Natural killer cell (primary cell): ENCODE measurements at regions not wholly inside any gene's neighbourhood (a gene's known extent, or its start where the extent isn't known, plus 50 kb on each side); places are given as distances from the start of the nearest gene placed in this dataset.

Experiments used
- ATAC-seq, 3 donors: fragments of 150-1000 bp in 2 of 3; fragments of 200-7000 bp in 1 of 3; cut with Tn5 transposase; 1 replicate in 1 of 3; 2 replicates in 2 of 3; pipeline ENCODE4 v1.10.0; 2021; ENCODE audit warnings: mild to moderate bottlenecking in 2 of 3, moderate library complexity in 2 of 3
- DNase-seq, 2 donors: peaks; one replicate each; pipeline versions ENCODE4 v3.0.0 to v3.0.0-alpha.2; 2013 to 2021; ENCODE audit warnings: mixed read lengths in 1 of 2
- H3K27ac ChIP-seq: one replicate; pipeline ENCODE4 v1.5.1; 2013; ENCODE audit warnings: mild to moderate bottlenecking, low read length
- H3K27me3 ChIP-seq: one replicate; pipeline ENCODE4 v1.6.1; 2013; ENCODE audit warnings: low read length; ENCODE audit not compliant: control insufficient read depth, insufficient read depth
- H3K36me3 ChIP-seq: one replicate; pipeline ENCODE4 v1.6.1; 2013; ENCODE audit warnings: low read length; ENCODE audit not compliant: control insufficient read depth, insufficient read depth
- H3K4me1 ChIP-seq: one replicate; pipeline ENCODE4 v1.6.1; 2013; ENCODE audit warnings: low read length; ENCODE audit not compliant: control insufficient read depth, insufficient read depth
- H3K4me3 ChIP-seq: one replicate; pipeline ENCODE4 v1.5.1; 2013; ENCODE audit warnings: low read length
- H3K9me3 ChIP-seq: one replicate; pipeline ENCODE4 v1.6.1; 2013; ENCODE audit warnings: low read length; ENCODE audit not compliant: control insufficient read depth, insufficient read depth
- H3K27ac Mint-ChIP-seq, 2 donors: one replicate each; pipeline ENCODE4 v1.8.0; 2022; ENCODE audit warnings: mild to moderate bottlenecking in 2 of 2, mixed read lengths in 2 of 2, moderate library complexity in 1 of 2
- H3K27me3 Mint-ChIP-seq, 2 donors: one replicate each; pipeline ENCODE4 v1.8.0; 2022; ENCODE audit warnings: low read depth in 2 of 2, mixed read lengths in 2 of 2
- H3K36me3 Mint-ChIP-seq: one replicate; pipeline ENCODE4 v1.8.0; 2022; ENCODE audit warnings: mixed read lengths
- H3K4me1 Mint-ChIP-seq, 2 donors: one replicate each; pipeline ENCODE4 v1.8.0; 2022; ENCODE audit warnings: mixed read lengths in 2 of 2
- H3K4me3 Mint-ChIP-seq: one replicate; pipeline ENCODE4 v1.8.0; 2022; ENCODE audit warnings: mild to moderate bottlenecking, moderate library complexity, mixed read lengths
- H3K9me3 Mint-ChIP-seq, 2 donors: one replicate each; pipeline ENCODE4 v1.8.0; 2022; ENCODE audit warnings: mixed read lengths in 2 of 2
- WGBS: methylation state at CpG from one replicate; pipeline ENCODE4 v1.1.7; 2013; ENCODE audit warnings: missing lambda C conversion rate; ENCODE audit not compliant: insufficient coverage; 5-methylcytosine and 5-hydroxymethylcytosine counted together
- intact Hi-C: fragments of 100-400 bp; cut with micrococcal nuclease; formaldehyde crosslinking; loops from one replicate; pipeline ENCODE4 v1.14.2; 2022
- TF ChIP-seq, protein P1 (sequence below): fragments of 200-600 bp; IDR thresholded peaks from one replicate; pipeline ENCODE4 v1.8.0; 2022; ENCODE audit warnings: antibody characterized with exemption

- Histone ChIP-seq H3K36me3 (no peaks in the 10 kb centered on the region), H3K4me1 (no peaks in the 10 kb centered on the region), H3K4me3 (no peak overlapping the region), H3K27ac (no peak overlapping the region), H3K9me3 (no peaks in the 10 kb centered on the region), H3K27me3 (no peaks in the 10 kb centered on the region)
- DNase-seq (no peak), ATAC-seq (no peak)
- intact Hi-C loops: no loop called here
- Mint-ChIP-seq H3K27ac (no peak overlapping the region), H3K9me3 (no peaks in the 10 kb centered on the region), H3K4me3 (no peak overlapping the region), H3K27me3 (no peaks in the 10 kb centered on the region), H3K36me3 (no peaks in the 10 kb centered on the region), H3K4me1 (no peaks in the 10 kb centered on the region)
- TF ChIP-seq, protein P1, sequence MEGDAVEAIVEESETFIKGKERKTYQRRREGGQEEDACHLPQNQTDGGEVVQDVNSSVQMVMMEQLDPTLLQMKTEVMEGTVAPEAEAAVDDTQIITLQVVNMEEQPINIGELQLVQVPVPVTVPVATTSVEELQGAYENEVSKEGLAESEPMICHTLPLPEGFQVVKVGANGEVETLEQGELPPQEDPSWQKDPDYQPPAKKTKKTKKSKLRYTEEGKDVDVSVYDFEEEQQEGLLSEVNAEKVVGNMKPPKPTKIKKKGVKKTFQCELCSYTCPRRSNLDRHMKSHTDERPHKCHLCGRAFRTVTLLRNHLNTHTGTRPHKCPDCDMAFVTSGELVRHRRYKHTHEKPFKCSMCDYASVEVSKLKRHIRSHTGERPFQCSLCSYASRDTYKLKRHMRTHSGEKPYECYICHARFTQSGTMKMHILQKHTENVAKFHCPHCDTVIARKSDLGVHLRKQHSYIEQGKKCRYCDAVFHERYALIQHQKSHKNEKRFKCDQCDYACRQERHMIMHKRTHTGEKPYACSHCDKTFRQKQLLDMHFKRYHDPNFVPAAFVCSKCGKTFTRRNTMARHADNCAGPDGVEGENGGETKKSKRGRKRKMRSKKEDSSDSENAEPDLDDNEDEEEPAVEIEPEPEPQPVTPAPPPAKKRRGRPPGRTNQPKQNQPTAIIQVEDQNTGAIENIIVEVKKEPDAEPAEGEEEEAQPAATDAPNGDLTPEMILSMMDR: no peak
- WGBS: 100% methylated on average over 4 of the region's 4 CpGs
These were observed 76.9 kb downstream of the CYB561 start for GRCh38 chr17:63369233-63369632.

GRCh38 chr17:63370696-63371095, 75.4 kb downstream of the CYB561 start:
- Mint-ChIP-seq H3K4me1 (no peaks in the 10 kb centered on the region), H3K27me3 (no peaks in the 10 kb centered on the region), H3K36me3 (no peaks in the 10 kb centered on the region), H3K27ac (no peak overlapping the region), H3K4me3 (no peak overlapping the region), H3K9me3 (no peaks in the 10 kb centered on the region)
- Histone ChIP-seq H3K4me3 (no peak overlapping the region), H3K36me3 (no peaks in the 10 kb centered on the region), H3K4me1 (no peaks in the 10 kb centered on the region), H3K27me3 (no peaks in the 10 kb centered on the region), H3K9me3 (no peaks in the 10 kb centered on the region), H3K27ac (no peak overlapping the region)
- intact Hi-C loops: no loop called here
- TF ChIP-seq, protein P1: no peak
- no peak for DNase-seq
- WGBS: 95% methylated on average over 7 of the region's 8 CpGs
- no peak for ATAC-seq

DNA sequence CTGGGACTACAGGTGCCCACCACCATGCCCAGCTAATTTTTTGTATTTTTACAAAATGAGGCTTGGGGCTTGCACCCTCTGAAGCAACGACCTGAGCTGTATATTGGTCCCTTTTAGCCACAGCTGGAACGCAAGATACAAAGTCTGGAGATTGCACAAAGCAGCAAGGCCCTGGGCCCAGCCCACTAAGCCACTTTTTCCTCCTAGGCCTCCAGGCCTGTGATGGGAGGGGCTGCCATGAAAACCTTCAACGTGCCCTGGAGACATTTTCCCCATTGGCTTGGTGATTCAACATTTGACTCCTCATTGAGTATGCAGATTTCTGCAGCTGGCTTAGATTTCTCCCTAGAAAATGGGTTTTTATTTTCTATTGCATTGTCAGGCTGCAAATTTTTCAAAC, 69.2 kb downstream of the CYB561 start:
- Histone ChIP-seq H3K4me3 (no peak overlapping the region), H3K27ac (no peak overlapping the region), H3K4me1 (no peaks in the 10 kb centered on the region), H3K27me3 (no peaks in the 10 kb centered on the region), H3K36me3 (peaks cover 10% of the 10 kb centered on the region), H3K9me3 (no peaks in the 10 kb centered on the region)
- no peak for DNase-seq
- Mint-ChIP-seq H3K27me3 (no peaks in the 10 kb centered on the region), H3K4me1 (peaks cover 0 to 7% of the 10 kb centered on the region in 2 donors), H3K9me3 (no peaks in the 10 kb centered on the region), H3K36me3 (peaks cover 11% of the 10 kb centered on the region), H3K4me3 (no peak overlapping the region), H3K27ac (no peak overlapping the region)
- intact Hi-C loops: no loop called here
- no peak for ATAC-seq
- TF ChIP-seq, protein P1: no peak
- 79% methylated on average over 3 of the region's 3 CpGs for WGBS
